Right renal pelvis (tissue), 4 donors: ENCODE measurements at regions not wholly inside any gene's neighbourhood (a gene's known extent, or its start where the extent isn't known, plus 50 kb on each side); places are given as distances from the start of the nearest gene placed in this dataset.
"Not testable (repeated sequence)": the region's sequence is repeated elsewhere in the genome, so short reads cannot be mapped to it uniquely, and the experiment has no call there.

Source experiments
- DNase-seq, 4 donors: peaks; one replicate each; pipeline ENCODE4 v3.0.0-alpha.2; 2013; ENCODE audit warnings: low read depth in 4 of 4, low spot score in 3 of 4, missing footprints in 1 of 4

GRCh38 chr1:173257805-173258204, 50.7 kb upstream of the TNFSF4 start:
- no peak for DNase-seq

DNA sequence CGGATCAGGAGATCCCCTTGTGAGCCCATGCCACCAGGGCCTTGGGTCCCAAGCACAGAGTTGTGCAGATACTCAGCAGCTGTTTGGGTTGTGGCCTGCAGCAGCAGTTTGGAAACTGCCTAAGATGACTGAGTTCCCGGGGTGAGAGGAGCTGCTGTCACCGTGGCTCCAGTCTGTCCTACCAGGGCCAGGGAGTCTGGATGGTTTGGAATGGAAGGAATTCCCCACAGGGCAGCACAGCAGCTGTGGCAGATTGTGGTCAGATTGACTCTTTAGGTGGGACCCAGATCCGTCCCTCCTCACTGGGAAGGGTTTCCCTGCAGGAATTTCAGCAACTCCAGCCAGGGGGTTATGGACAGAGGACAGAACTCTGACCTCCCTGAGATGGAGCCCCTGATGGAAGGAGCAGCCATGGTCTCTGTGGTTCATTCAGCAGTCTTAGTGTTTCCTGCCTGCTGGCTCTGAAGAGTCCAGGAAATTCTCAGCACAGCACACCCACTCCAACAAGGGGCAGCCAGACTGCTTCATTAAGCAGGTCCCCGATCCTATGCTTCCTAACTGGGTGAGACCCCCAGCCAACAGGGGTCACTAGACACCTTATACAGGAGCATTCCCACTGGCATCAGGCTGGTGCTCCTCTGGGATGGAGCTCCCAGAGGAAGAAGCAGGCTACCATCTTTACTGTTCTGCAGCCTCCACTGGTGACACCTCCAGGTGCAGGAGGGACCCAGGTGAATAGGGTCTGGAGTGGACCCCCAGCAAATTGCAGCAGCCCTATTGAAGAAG, 51.5 kb upstream of the TNFSF4 start:
- DNase-seq, result no peak

DNA sequence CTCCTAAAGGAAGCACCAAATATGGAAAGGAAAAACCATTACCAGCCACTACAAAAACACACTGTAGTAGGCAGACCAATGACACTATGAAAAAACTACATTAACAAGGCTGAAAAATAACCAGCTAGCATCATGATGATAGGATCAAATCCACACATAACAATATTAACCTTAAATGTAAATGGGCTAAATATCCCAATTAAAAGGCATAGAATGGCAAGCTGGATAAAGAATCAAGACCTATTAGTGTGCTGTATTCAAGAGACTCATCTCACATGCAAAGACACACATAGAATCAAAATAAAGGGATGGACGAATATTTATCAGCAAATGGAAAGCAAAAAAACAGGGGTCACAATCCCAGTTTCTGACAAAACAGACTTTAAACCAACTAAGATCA, 53.2 kb upstream of the TNFSF4 start:
- not testable (repeated sequence) for DNase-seq

- DNase-seq, result no peak
These were observed 59.7 kb upstream of the TNFSF4 start for GRCh38 chr1:173266841-173267240.

GRCh38 chr1:173267453-173267945, 60.4 kb upstream of the TNFSF4 start:
- DNase-seq, result no peak

DNA sequence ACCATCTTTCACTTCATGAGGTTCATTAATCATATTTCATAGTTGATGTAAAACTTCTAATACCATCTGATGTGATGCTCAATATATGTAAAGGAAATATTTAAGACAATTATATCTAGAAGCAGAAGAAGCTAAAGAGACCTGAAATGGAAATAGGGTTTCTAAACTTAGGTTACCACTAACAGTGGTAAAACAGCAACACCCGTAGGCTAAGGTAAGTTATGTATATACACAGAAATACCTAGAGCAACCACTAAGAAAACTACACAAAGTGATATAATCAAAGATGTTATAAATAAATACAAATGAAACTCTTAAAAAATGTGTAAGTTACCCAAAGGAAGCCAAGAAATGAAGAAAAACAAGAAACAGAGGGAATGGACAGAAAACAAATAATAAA, 61.1 kb upstream of the TNFSF4 start:
- DNase-seq, result no peak

- DNase-seq, result no peak
These were observed 61.7 kb upstream of the TNFSF4 start for GRCh38 chr1:173268786-173269277.

DNA sequence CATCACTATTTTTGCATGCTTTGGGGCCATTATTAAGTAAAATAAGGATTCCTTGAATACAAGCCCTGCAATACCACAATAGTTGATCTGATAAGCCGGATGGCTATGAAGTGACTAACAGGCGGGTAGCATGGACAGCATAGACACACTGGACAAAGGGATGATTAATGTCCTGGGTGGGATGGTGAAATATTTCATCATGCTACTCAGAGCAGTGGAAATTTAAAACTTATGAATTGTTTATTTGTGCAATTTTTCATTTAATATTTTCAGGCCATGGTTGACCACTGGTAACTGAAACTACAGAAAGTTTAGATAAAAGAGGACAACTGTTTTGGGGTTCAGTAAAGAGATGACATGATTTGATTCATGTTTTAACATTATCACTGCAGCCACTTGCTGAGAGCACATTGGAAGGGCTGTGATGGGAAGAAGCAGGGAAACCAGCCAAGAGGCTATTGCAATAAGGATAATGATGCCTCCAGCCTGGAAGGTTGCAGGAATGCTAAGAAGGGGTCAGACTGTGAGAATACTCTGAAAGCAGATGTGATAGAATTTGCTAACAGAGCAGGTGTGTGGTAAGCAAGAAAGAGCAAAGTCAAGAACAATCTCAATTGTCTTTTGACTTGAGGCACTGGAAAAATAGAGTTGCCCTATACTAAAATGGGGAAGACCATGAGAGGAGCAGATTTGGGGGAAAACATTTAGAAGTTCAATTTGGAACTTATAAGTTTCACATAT, 62.5 kb upstream of the TNFSF4 start:
- no peak for DNase-seq

- no peak for DNase-seq
These were observed 63.1 kb upstream of the TNFSF4 start for GRCh38 chr1:173270243-173270642.

- DNase-seq, result not testable (repeated sequence)
These were observed 63.9 kb upstream of the TNFSF4 start for GRCh38 chr1:173271021-173271420.

- DNase-seq, result no peak
These were observed 68.4 kb upstream of the TNFSF4 start for GRCh38 chr1:173275496-173275895.

DNA sequence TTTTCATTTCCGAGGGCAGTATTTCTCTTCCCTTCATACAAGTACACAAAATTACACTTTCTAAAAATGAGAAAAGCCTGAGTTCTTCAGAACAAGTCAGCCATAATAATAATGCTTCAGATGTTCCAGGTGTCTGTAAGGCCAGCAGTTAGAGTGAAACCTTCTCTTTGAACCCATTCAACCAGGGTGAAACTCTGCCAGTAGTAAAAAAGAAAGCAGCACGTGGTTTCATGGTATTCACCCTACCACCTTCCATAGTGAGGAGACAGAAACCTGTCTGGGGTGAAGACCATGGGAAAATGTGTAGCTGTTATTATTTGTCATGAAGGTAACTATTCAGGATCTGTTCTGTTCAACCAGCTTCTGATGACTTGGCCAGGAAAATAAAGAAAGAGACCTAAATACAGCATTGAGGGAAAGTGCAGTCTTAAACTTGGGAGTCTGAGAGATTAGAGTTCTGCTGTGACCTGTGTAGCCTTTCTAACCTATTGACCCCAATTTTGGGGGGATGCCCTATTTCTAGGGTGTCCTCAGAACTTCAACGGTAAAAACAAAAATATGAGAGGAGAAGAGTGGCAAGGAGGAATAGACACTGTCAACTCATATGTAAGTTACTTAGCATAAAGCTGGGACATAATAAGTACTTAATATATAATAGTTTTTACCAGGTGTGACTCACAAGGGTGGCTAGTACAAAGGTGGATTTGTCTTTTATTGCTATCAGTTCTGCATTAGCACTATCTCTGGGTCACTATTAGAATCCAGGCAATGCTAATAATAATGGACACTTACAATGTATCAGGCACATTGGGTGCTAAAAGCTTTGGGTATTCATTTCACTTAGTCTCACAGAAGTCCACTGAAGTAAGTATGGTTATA, 70.0 kb upstream of the TNFSF4 start:
- no peak for DNase-seq

- no peak for DNase-seq
These were observed 73.9 kb upstream of the TNFSF4 start for GRCh38 chr1:173280899-173281660.

- DNase-seq, result no peak
These were observed 77.9 kb upstream of the TNFSF4 start for GRCh38 chr1:173285048-173285447.

- no peak for DNase-seq
These were observed 80.7 kb upstream of the TNFSF4 start for GRCh38 chr1:173287785-173288184.

GRCh38 chr1:173293756-173294155, 86.6 kb upstream of the TNFSF4 start:
- DNase-seq, result no peak

DNA sequence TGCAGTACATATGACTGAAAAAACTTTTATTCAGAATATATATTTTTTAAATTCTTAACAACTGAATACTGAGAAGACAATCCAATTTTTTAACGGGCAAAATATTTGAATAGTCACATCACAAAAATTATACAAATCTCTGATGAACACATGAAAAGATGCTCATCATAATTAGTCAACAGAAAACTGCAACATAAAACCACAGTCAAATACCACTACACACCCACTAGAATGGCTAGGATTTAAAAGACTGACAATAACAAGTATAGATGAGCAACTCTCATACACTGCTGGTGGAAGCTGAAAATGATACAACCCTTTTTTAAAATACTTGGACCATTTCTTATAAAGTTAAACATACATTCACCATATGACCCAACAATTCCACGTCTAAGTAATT, 87.7 kb upstream of the TNFSF4 start:
- DNase-seq, result no peak

GRCh38 chr1:173295391-173295790, 88.3 kb upstream of the TNFSF4 start:
- DNase-seq, result no peak

DNA sequence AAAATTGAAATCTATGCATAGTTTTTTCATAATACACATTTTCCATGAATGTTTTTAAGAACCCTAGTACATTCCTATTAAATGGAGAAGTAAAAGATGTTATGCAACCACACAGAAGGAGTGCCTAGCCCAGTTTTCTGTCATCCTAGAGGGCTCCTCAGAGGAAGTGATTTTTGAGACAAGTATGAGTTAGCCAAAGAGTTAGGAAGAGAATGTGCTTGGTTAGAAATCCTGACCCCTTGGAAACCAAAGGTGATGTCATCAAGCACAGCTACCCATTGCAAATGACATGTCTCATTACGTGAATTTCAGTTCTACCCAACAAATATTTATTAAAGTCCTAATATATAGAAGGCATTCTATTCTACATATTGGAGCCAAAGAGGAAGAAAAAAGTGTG, 88.9 kb upstream of the TNFSF4 start:
- DNase-seq, result no peak

GRCh38 chr1:173297798-173298391, 90.8 kb upstream of the TNFSF4 start:
- DNase-seq, result no peak
